ENCODE measurements at regions not wholly inside any gene's neighbourhood (a gene's known extent, or its start where the extent isn't known, plus 50 kb on each side); places are given as distances from the start of the nearest gene placed in this dataset.

DNA sequence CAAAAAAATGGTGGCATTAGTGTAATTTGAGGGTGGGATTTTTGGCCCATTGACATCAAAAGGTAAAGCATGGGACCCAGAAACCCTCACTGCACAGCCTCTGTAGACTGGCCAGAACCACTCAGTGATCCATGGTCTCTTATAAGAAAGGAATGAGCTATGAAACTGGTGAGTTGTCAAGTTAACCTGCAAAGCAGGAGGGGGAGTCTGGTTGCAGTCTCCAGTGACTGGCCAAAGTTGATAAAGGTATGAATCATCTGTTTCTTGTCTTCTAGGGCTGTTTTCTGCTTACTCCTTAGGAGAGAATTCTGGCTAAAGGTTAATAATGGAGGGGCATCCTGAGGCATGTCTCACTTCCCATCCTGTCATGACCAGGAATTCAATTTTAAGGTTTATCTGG is 325.2 kb downstream of the TLR4 start:
- no peak overlapping the region for H3K9ac ChIP-seq (ENCODE audit: low read length)
- no peaks in the 10 kb centered on the region for H4K20me1 ChIP-seq (ENCODE audit: insufficient read depth, low read length)
- H3K4me1 ChIP-seq (ENCODE audit: insufficient read depth, low read length, severe bottlenecking), result no peaks in the 10 kb centered on the region
- H3K4me2 ChIP-seq (ENCODE audit: low read length), result no peak overlapping the region
- no peaks in the 10 kb centered on the region for H3K36me3 ChIP-seq (ENCODE audit: insufficient read depth, low read length)
- no peaks in the 10 kb centered on the region for H3F3A ChIP-seq (ENCODE audit: insufficient read depth, low read length)
- no peak overlapping the region for H2AFZ ChIP-seq (ENCODE audit: low read length)
- no peak overlapping the region for H3K4me3 ChIP-seq (ENCODE audit: low read depth, low read length, poor library complexity, severe bottlenecking)
- no peak for TF ChIP-seq EZH2 (IDR thresholded peaks at IDR 0.05; ENCODE audit: borderline replicate concordance, low read length)
- TF ChIP-seq CTCF (IDR thresholded peaks at IDR 0.05; ENCODE audit: low read length), result no peak
- H3K79me2 ChIP-seq (ENCODE audit: insufficient read depth, low read length), result no peaks in the 10 kb centered on the region
- H3K9me3 ChIP-seq (ENCODE audit: low read length), result no peaks in the 10 kb centered on the region
- H3K9me2 ChIP-seq (ENCODE audit: low read depth, low read length), result no peaks in the 10 kb centered on the region
- no peak overlapping the region for H3K27ac ChIP-seq (ENCODE audit: low read depth, low read length, poor library complexity, severe bottlenecking)
- H3K27me3 ChIP-seq (ENCODE audit: insufficient read depth, low read length), result no peaks in the 10 kb centered on the region

DNA sequence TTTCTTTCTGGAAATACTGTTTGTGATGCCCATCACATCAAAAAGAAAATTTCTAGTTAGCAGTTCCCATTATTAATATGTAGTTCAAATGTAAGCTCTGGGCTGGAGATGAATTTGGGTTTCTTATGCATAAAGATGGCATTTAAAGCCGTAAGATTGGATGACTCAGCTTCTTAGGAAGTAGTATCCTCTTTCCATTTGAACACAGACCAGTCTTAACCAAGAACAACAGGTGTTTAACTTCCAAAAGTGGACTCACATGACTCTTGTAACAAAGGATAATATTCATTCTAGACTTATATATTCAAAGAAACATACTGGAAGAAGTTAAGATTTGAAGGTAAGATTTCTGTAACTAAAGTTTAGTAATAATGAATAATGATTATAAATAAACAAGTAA is 330.5 kb downstream of the TLR4 start:
- Histone ChIP-seq H3K79me2 (ENCODE audit: insufficient read depth, low read length) (no peaks in the 10 kb centered on the region), H3K9me2 (ENCODE audit: low read depth, low read length) (no peaks in the 10 kb centered on the region), H3K4me3 (ENCODE audit: low read depth, low read length, poor library complexity, severe bottlenecking) (no peak overlapping the region), H3K4me1 (ENCODE audit: insufficient read depth, low read length, severe bottlenecking) (no peaks in the 10 kb centered on the region), H4K20me1 (ENCODE audit: insufficient read depth, low read length) (no peaks in the 10 kb centered on the region), H3K9ac (ENCODE audit: low read length) (no peak overlapping the region), H3F3A (ENCODE audit: insufficient read depth, low read length) (no peaks in the 10 kb centered on the region), H3K4me2 (ENCODE audit: low read length) (no peak overlapping the region), H3K27me3 (ENCODE audit: insufficient read depth, low read length) (no peaks in the 10 kb centered on the region), H3K36me3 (ENCODE audit: insufficient read depth, low read length) (no peaks in the 10 kb centered on the region), H3K9me3 (ENCODE audit: low read length) (no peaks in the 10 kb centered on the region), H3K27ac (ENCODE audit: low read depth, low read length, poor library complexity, severe bottlenecking) (no peak overlapping the region), H2AFZ (ENCODE audit: low read length) (no peak overlapping the region)
- no peak for TF ChIP-seq CTCF (IDR thresholded peaks at IDR 0.05; ENCODE audit: low read length)
- no peak for TF ChIP-seq EZH2 (IDR thresholded peaks at IDR 0.05; ENCODE audit: borderline replicate concordance, low read length)

- Histone ChIP-seq H3K4me1 (ENCODE audit: insufficient read depth, low read length, severe bottlenecking) (no peaks in the 10 kb centered on the region), H3K9ac (ENCODE audit: low read length) (no peak overlapping the region), H3K27me3 (ENCODE audit: insufficient read depth, low read length) (no peaks in the 10 kb centered on the region), H4K20me1 (ENCODE audit: insufficient read depth, low read length) (no peaks in the 10 kb centered on the region), H3K36me3 (ENCODE audit: insufficient read depth, low read length) (no peaks in the 10 kb centered on the region), H3K79me2 (ENCODE audit: insufficient read depth, low read length) (no peaks in the 10 kb centered on the region), H3F3A (ENCODE audit: insufficient read depth, low read length) (no peaks in the 10 kb centered on the region), H3K4me3 (ENCODE audit: low read depth, low read length, poor library complexity, severe bottlenecking) (no peak overlapping the region), H3K9me3 (ENCODE audit: low read length) (no peaks in the 10 kb centered on the region), H3K27ac (ENCODE audit: low read depth, low read length, poor library complexity, severe bottlenecking) (no peak overlapping the region), H3K9me2 (ENCODE audit: low read depth, low read length) (no peaks in the 10 kb centered on the region), H2AFZ (ENCODE audit: low read length) (no peak overlapping the region), H3K4me2 (ENCODE audit: low read length) (no peak overlapping the region)
- TF ChIP-seq EZH2 (IDR thresholded peaks at IDR 0.05; ENCODE audit: borderline replicate concordance, low read length) (no peak), CTCF (IDR thresholded peaks at IDR 0.05; ENCODE audit: low read length) (no peak)
These were observed 334.5 kb downstream of the TLR4 start for GRCh38 chr9:118038713-118039112.

Measured in OCI-LY1 (cell line).